Smooth muscle cell (in vitro differentiated cells): ENCODE measurements at regions not wholly inside any gene's neighbourhood (a gene's known extent, or its start where the extent isn't known, plus 50 kb on each side); places are given as distances from the start of the nearest gene placed in this dataset.

Experiments used
- DNase-seq: peaks from one replicate; lab custom pipeline; 2025; ENCODE audit not compliant: unreplicated experiment; lab: John Stamatoyannopoulos, UW
- H2AFZ ChIP-seq: fragments of 200-600 bp; sonication (generic); 2 replicates; pipeline ENCODE4 v1.6.0; 2016; ENCODE audit warnings: antibody characterized with exemption, low read depth, mild to moderate bottlenecking
- H3F3A ChIP-seq: fragments of 200-600 bp; sonication (generic); 2 replicates; pipeline ENCODE4 v1.6.0; 2017; ENCODE audit warnings: antibody characterized with exemption, low read depth
- H3K27ac ChIP-seq: fragments of 200-600 bp; sonication (generic); 2 replicates; pipeline ENCODE4 v1.5.1; 2016; ENCODE audit warnings: low read depth, mild to moderate bottlenecking
- H3K27me3 ChIP-seq: fragments of 200-600 bp; sonication (generic); 2 replicates; pipeline ENCODE4 v1.6.1; 2016; ENCODE audit warnings: low read depth, mild to moderate bottlenecking
- H3K36me3 ChIP-seq: fragments of 200-600 bp; sonication (generic); 2 replicates; pipeline ENCODE4 v1.5.1; 2016; ENCODE audit warnings: low read depth
- H3K4me1 ChIP-seq: fragments of 200-600 bp; sonication (generic); 2 replicates; pipeline ENCODE4 v1.5.1; 2016; ENCODE audit warnings: low read depth
- H3K4me2 ChIP-seq: fragments of 200-600 bp; sonication (generic); 2 replicates; pipeline ENCODE4 v1.6.0; 2016; ENCODE audit warnings: mild to moderate bottlenecking
- H3K4me3 ChIP-seq: fragments of 200-600 bp; sonication (generic); 2 replicates; pipeline ENCODE4 v1.5.1; 2016; ENCODE audit warnings: mild to moderate bottlenecking
- H3K79me2 ChIP-seq: fragments of 200-600 bp; sonication (generic); 2 replicates; pipeline ENCODE4 v1.6.0; 2016; ENCODE audit warnings: low read depth, mild to moderate bottlenecking
- H3K9ac ChIP-seq: fragments of 200-600 bp; sonication (generic); 2 replicates; pipeline ENCODE4 v1.6.0; 2016; ENCODE audit warnings: low read depth
- H3K9me3 ChIP-seq: fragments of 200-600 bp; sonication (generic); replicated peaks from 2 replicates; pipeline ENCODE4 v1.5.1; 2016; ENCODE audit warnings: low read depth
- H4K20me1 ChIP-seq: fragments of 200-600 bp; sonication (generic); 2 replicates; pipeline ENCODE4 v1.6.0; 2016; ENCODE audit warnings: low read depth
- CTCF ChIP-seq: fragments of 200-600 bp; sonication (generic); IDR thresholded peaks from 2 replicates; pipeline ENCODE4 v1.5.1; 2017; ENCODE audit warnings: borderline replicate concordance, mild to moderate bottlenecking, antibody characterized with exemption; ENCODE audit not compliant: insufficient read depth, poor library complexity, severe bottlenecking
- WGBS: methylation state at CpG from one replicate; pipeline ENCODE4 v1.1.7; 2016; ENCODE audit warnings: low lambda C conversion rate; 5-methylcytosine and 5-hydroxymethylcytosine counted together

GRCh38 chr4:23036503-23036902 is 343.8 kb downstream of the GBA3 start:
- Histone ChIP-seq H3K9ac (no peak overlapping the region), H2AFZ (no peak overlapping the region), H4K20me1 (no peaks in the 10 kb centered on the region), H3K36me3 (no peaks in the 10 kb centered on the region), H3K27me3 (no peaks in the 10 kb centered on the region), H3K4me3 (no peak overlapping the region), H3K4me1 (no peaks in the 10 kb centered on the region), H3F3A (no peaks in the 10 kb centered on the region), H3K4me2 (no peak overlapping the region), H3K27ac (peak overlapping the region; percentile 44), H3K79me2 (no peaks in the 10 kb centered on the region), H3K9me3 (no peaks in the 10 kb centered on the region)
- no peak for TF ChIP-seq CTCF
- no peak for DNase-seq
- WGBS = 74% methylated on average over 3 of the region's 3 CpGs

- no peak overlapping the region for H3K9ac ChIP-seq
- no peak overlapping the region for H3K4me2 ChIP-seq
- 77% methylated on average over 3 of the region's 3 CpGs for WGBS
- no peaks in the 10 kb centered on the region for H3K79me2 ChIP-seq
- H3K4me1 ChIP-seq = no peaks in the 10 kb centered on the region
- no peaks in the 10 kb centered on the region for H3F3A ChIP-seq
- H3K36me3 ChIP-seq = no peaks in the 10 kb centered on the region
- TF ChIP-seq CTCF = no peak
- H3K4me3 ChIP-seq = no peak overlapping the region
- no peaks in the 10 kb centered on the region for H3K9me3 ChIP-seq
- DNase-seq = no peak
- no peaks in the 10 kb centered on the region for H3K27me3 ChIP-seq
- no peak overlapping the region for H3K27ac ChIP-seq
- H2AFZ ChIP-seq = no peak overlapping the region
- no peaks in the 10 kb centered on the region for H4K20me1 ChIP-seq
These were observed 342.9 kb downstream of the GBA3 start for GRCh38 chr4:23035521-23036056.

GRCh38 chr4:23034731-23035130 is 342.0 kb downstream of the GBA3 start:
- H3F3A ChIP-seq = no peaks in the 10 kb centered on the region
- no peak overlapping the region for H2AFZ ChIP-seq
- no peaks in the 10 kb centered on the region for H3K79me2 ChIP-seq
- no peaks in the 10 kb centered on the region for H3K9me3 ChIP-seq
- DNase-seq = no peak
- no peaks in the 10 kb centered on the region for H3K4me1 ChIP-seq
- no peaks in the 10 kb centered on the region for H3K36me3 ChIP-seq
- H4K20me1 ChIP-seq = no peaks in the 10 kb centered on the region
- no peak overlapping the region for H3K27ac ChIP-seq
- H3K4me2 ChIP-seq = no peak overlapping the region
- H3K4me3 ChIP-seq = no peak overlapping the region
- H3K27me3 ChIP-seq = no peaks in the 10 kb centered on the region
- TF ChIP-seq CTCF = no peak
- H3K9ac ChIP-seq = no peak overlapping the region

GRCh38 chr4:23033796-23034195 is 341.1 kb downstream of the GBA3 start:
- Histone ChIP-seq H3K4me2 (peak overlapping the region; percentile 19), H3F3A (no peaks in the 10 kb centered on the region), H3K9me3 (no peaks in the 10 kb centered on the region), H4K20me1 (no peaks in the 10 kb centered on the region), H3K9ac (no peak overlapping the region), H3K4me3 (no peak overlapping the region), H3K79me2 (no peaks in the 10 kb centered on the region), H3K27ac (no peak overlapping the region), H2AFZ (no peak overlapping the region), H3K36me3 (no peaks in the 10 kb centered on the region), H3K4me1 (no peaks in the 10 kb centered on the region), H3K27me3 (no peaks in the 10 kb centered on the region)
- DNase-seq = no peak
- 50% methylated on average over 2 of the region's 2 CpGs for WGBS
- TF ChIP-seq CTCF = no peak
